ENCODE measurements at regions not wholly inside any gene's neighbourhood (a gene's known extent, or its start where the extent isn't known, plus 50 kb on each side); places are given as distances from the start of the nearest gene placed in this dataset.

DNA sequence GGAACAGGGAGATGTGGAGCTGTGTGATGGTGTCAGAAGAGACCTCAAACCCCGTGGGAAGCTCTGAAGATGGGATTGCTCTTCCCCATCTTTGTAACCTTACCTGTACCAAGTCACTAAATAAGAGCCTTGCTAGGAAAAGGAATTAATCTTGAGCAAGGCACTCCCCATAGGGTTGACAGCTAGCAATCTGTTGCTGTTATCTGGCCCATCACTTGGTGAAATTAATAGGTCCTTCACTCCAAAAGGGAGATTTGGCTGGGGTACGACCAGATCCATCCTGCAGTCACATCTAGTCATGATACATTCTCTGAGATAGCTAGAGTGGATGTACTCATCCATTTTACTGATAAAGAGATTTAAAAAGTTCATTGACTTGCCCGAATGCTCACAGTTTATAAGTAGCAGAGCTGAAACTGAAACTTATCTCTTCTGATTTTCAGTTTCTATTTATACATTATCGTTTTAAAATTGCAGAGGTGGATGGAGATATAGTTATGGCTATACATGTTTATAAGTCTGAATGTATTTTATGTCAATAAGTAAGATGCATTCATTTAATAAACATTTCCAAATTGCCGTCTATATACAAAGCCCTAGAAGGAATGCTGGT, 299.1 kb upstream of the MCTP2 start:
- TF ChIP-seq, protein P1, sequence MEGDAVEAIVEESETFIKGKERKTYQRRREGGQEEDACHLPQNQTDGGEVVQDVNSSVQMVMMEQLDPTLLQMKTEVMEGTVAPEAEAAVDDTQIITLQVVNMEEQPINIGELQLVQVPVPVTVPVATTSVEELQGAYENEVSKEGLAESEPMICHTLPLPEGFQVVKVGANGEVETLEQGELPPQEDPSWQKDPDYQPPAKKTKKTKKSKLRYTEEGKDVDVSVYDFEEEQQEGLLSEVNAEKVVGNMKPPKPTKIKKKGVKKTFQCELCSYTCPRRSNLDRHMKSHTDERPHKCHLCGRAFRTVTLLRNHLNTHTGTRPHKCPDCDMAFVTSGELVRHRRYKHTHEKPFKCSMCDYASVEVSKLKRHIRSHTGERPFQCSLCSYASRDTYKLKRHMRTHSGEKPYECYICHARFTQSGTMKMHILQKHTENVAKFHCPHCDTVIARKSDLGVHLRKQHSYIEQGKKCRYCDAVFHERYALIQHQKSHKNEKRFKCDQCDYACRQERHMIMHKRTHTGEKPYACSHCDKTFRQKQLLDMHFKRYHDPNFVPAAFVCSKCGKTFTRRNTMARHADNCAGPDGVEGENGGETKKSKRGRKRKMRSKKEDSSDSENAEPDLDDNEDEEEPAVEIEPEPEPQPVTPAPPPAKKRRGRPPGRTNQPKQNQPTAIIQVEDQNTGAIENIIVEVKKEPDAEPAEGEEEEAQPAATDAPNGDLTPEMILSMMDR (IDR thresholded peaks at IDR 0.05): no peak
- no peak for TF ChIP-seq POLR2A (IDR thresholded peaks at IDR 0.05)
- no peak for TF ChIP-seq POLR2AphosphoS5 (IDR thresholded peaks at IDR 0.05)
